NCI-H128 (cell line): ENCODE measurements at regions not wholly inside any gene's neighbourhood (a gene's known extent, or its start where the extent isn't known, plus 50 kb on each side); places are given as distances from the start of the nearest gene placed in this dataset.
"Not testable (repeated sequence)": the region's sequence is repeated elsewhere in the genome, so short reads cannot be mapped to it uniquely, and the experiment has no call there.

Source experiments
- DNase-seq: peaks from one replicate; lab custom pipeline; 2025; ENCODE audit not compliant: unreplicated experiment; lab: John Stamatoyannopoulos, UW

DNA sequence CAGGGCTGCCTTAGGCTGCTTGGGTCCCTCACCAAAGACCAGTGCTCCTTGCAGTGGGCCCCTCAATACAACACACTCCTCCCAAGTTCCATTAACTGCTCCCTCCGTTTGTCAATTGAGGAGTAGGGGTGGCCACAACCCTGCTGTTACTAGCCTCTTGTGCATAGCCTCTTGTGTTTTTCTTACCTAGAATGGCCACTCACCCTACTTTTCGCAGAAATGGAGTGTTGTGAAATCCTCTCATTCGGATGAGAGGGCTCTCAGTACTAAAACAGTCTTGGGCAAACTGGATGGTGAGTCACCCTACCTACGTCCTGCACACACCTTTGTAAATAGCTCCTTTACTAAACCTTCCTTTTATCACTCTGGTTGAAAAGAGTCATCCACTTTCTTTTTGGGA lies 253.9 kb downstream of the OSR1 start:
- DNase-seq: no peak

- DNase-seq: no peak
Observed at GRCh38 chr2:19102696-19103423, 255.6 kb downstream of the OSR1 start.

GRCh38 chr2:19101968-19102367 lies 256.5 kb downstream of the OSR1 start:
- no peak for DNase-seq

- no peak for DNase-seq
Observed at GRCh38 chr2:19100570-19100969, 257.9 kb downstream of the OSR1 start.

DNA sequence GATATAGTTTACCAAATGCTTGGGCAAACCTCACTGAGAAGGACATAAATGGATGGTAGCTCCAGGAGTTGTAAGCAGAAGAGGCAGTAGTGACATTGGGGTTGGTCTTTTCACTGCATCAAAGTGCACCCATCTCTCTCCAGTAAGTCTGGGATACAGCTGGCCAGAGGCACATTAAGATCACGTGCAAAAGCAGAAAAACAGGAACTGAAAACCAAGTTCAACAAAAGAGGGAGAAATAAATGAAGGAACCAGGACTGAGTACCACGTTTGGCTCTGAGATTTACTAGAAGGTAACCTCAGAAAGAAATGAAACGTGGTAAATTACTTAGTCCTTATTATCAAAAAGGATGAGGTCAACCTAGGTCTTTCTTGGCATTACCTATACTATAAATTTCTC lies 259.2 kb downstream of the OSR1 start:
- no peak for DNase-seq

GRCh38 chr2:19098467-19099160 lies 259.8 kb downstream of the OSR1 start:
- no peak for DNase-seq

DNA sequence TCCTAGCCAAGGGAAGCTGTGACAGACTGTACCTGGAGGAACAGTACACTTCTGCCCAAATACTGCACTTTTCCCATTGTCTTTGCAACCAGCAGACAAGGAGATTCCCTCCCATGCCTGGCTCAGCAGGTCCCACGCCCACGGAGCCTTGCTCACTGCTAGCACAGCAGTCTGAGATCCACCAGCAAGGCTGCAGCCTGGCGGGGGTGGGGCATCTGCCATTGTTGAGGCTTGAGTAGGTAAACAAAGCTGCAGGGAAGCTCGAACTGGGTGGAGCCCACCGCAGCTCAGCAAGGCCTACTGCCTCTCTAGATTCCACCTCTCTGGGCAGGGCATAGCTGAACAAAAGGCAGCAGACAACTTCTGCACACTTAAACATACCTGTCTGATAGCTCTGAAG lies 268.9 kb downstream of the OSR1 start:
- not testable (repeated sequence) for DNase-seq

DNA sequence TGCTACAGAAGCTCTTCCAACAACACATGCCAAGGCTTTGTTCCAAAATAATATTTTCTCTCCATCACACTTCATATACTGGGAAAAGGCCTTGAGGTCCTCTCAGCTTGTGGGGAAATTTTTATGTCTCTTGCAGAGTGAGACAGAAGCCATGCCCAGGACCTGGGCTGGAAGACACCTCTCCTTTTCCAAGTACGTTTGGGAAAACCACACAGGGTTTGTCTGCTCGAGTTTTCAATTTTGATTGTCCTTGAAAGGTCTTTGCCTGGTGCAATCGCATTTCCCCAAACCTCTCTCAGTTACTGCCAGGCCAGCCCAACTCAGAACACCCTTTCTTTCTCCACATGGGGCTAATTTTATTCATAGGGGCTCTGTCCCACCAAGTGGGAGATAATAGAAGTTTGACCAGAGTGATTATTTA lies 272.2 kb downstream of the OSR1 start:
- no peak for DNase-seq

DNA sequence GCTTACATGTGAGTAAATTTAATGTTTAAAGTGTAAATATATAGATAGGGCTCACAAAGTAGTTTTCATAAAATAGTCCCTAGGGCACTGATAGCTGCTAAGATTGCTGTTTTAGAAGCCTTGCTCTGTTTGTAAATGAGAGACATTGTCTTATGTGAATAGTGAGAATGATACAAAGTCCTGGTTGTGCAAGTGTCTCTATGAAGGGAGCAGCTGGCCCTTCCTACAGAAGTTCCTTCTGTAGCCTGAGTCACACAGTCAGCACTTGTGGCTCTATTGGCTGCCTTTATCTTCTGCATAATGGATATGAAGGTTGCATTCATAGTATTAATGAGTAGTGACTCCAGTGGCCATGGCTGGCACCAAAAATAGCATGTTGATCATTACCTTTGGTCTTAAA lies 279.7 kb downstream of the OSR1 start:
- DNase-seq: no peak

- no peak for DNase-seq
Observed at GRCh38 chr2:19073522-19073921, 284.9 kb downstream of the OSR1 start.

- no peak for DNase-seq
Observed at GRCh38 chr2:19072161-19072560, 286.3 kb downstream of the OSR1 start.

DNA sequence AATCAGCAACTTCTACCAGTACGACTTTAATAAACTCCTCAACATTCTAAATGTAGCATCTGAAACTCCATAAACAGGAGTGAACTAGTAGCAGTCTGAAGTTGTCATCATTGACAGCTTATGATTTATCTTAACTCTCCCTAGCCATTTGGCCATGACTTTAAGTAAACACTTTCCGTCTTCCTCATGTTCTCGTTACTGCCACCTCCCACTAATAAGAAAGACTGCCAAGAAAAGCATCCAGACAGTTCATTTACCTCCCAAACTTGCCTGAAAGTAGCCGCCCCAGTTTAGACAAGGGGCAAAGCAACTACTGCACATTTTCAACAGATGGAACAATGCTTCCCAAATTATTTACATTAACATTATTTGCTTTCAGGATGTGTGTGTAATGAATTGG lies 287.5 kb downstream of the OSR1 start:
- DNase-seq: no peak

DNA sequence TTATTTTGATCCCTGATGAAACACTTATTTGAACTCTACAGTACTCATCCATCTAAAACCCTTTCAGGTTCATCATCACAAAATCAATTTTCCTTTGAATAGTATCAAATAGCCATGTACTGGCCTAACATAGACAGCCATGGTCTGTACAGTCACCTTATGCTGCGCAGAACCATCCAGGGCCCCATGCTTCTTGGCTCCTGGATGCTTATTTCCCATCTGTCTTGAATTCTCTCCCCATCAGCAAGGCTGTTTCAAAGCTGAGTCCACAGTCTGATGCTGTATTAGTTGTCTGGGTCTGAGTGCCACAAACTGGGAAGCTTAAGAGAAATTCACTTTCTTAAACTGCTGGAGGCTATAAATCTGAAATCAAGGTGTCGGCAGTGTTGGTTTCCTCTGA lies 290.2 kb downstream of the OSR1 start:
- no peak for DNase-seq

- no peak for DNase-seq
Observed at GRCh38 chr2:19062370-19062769, 296.1 kb downstream of the OSR1 start.

DNA sequence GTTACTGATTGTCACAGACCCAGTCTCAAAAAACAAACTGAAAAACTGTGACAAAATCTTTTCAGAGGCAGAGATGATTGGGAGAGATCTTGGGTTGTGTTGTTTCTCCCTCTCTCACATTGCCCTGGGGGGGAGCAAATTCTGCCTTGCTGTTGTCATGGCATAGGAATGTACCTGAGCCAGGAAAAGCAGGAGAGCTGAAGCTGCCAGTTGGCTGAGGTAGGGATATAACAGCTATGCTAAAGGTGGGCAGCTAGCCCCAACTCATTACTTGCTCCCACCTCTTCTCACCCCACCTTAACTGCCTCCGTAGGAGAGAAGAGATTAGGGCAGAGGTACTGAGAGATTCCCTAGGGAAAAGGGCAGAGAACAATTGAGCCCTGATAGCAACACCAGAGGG lies 299.3 kb downstream of the OSR1 start:
- DNase-seq: no peak

DNA sequence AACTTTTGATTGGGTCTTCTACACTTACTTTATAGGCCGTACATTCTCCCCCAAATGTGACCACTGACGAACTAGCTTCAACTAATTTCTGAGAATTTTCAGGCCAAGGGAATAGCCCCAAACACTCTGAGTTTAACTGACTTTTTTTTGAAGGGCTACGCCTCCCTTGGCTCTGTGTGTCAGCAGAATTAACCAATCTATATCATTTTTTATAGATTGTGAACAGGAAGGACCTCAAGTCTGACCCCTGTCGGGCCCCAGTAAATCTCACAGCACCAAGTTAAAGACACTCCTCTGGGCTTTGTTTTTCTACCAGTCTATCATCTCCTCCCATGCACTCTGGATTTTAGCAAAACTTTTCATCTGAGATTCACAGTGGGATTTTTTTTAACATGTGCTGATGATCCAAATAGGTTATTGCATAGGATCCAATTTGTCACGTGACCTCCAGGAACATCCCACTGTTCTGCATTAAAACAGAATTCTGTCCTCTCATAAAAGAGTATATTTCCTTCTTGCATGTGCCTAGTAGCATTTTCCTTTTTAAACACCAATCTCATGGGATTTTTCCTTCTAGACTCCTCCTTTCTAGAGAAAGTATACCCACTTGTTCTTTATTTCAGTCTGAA lies 307.1 kb downstream of the OSR1 start:
- DNase-seq: no peak

DNA sequence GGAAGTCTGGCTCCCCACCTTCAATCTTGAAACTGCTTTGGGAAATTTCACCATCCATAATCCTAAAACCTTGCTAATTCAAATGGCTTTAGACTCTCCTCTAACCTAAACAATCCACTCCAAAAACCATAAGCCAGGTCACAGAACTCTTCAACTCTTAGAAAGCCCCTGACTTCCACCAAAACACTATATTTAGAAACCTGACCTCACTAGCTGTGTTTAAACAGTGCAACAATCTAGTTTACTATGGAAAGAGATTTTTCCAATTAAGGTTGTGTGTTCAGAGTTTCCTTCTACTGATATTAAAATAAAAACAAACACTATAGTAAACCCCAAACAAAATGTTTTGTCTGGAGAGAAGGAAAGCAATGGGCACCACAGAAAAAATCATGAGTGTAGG lies 308.1 kb downstream of the OSR1 start:
- DNase-seq: no peak

DNA sequence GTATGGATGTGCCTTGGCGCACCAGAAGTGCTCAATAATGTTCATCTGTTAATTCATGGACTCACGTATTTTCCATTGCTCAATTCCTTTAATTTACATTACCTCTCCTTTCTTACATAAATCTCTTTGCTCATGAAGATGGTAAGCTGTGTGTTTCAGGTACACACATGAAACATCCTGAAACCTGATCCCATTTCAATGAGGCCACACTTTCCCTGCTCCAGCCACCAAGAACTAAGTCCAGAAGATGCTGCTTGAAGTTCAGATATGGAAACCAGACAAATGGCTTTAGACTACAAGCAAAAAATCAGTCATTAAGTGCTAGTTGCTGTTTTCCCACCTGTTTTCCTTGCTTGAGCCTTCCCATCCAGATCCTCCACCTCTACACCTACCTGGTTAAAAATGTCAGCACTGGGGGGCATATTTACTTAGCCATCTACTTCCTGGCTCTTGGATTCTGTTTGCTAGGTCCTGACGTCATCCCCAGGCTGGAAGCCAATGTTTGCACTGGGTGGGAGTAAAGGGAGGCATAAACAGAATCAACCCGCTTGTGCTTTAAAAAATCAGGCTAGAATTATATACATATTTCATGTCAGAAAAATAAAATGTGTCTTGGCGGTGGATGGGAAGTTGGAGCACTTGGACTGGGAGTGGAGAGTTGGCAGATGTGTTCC lies 309.7 kb downstream of the OSR1 start:
- DNase-seq: no peak

GRCh38 chr2:19046986-19047780 lies 311.2 kb downstream of the OSR1 start:
- no peak for DNase-seq

DNA sequence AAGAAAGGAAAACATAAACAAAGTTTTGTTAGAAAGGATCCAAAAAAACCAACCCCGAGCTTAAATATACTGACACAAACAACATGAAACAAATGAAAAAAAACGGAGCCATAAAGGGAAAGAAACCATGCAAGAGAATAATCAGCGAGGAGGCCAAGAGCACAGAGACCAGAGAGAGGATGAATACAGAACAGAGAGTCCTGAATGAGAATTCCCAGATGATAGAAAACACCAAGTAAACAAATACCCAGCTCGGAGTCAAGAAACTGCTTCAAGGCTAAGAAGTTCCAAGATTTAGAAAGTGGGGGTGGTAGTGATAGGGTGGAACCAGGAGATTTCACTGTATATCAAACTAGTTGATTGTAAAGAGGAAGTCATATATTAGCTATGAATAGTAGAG lies 313.3 kb downstream of the OSR1 start:
- no peak for DNase-seq

DNA sequence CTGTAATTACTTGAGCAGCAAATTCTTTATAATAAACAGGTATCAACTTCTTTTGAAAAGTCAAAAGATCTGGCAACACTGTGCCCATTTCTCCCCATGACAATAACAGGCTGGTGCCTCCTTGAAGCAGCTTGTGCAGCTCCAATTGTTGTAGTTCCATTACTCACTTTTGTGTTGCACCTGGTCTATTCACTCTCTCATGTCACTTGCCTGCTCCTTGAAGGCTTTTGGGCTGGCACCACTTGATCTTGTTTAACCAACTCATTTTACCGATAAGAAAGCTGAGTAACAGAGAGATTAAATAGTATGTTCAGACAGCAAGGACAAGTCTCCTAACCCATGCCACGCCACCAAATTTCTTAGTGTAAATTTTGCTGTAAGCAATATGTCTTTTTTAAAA lies 314.5 kb downstream of the OSR1 start:
- no peak for DNase-seq
